Keratinocyte (primary cell): ENCODE measurements at regions not wholly inside any gene's neighbourhood (a gene's known extent, or its start where the extent isn't known, plus 50 kb on each side); places are given as distances from the start of the nearest gene placed in this dataset.
A peak's percentile ranks its signal among the peaks of the same experiment; 100 is the strongest.

ENCODE experiments used
- CTCF ChIP-seq, 3 experiments: IDR thresholded peaks in 1 of 3; conservative IDR thresholded peaks in 1 of 3; optimal IDR thresholded peaks in 1 of 3; 2 replicates in 2 of 3; 3 replicates in 1 of 3; pipeline versions ENCODE3 to v1.5.1; 2011; ENCODE audit warnings: low read length in 3 of 3, mild to moderate bottlenecking in 3 of 3, moderate library complexity in 2 of 3, control low read depth in 1 of 3, inconsistent platforms in 1 of 3; ENCODE audit not compliant: insufficient read depth in 2 of 3; ENCODE audit errors: extremely low read depth in 1 of 3
- EZH2 ChIP-seq: IDR thresholded peaks from one replicate; pipeline ENCODE4 v1.6.1; 2012; ENCODE audit warnings: inconsistent platforms, mild to moderate bottlenecking, low read length, moderate library complexity

GRCh38 chr10:29841724-29842649 lies 207.2 kb upstream of the SVIL start:
- TF ChIP-seq CTCF (optimal IDR thresholded peaks at IDR 0.05 in 1 of 3, IDR thresholded peaks at IDR 0.05 in 1 of 3, conservative IDR thresholded peaks at IDR 0.05 in 1 of 3; ENCODE audit: extremely low read depth in 1 of 3, insufficient read depth in 2 of 3, low read length in 3 of 3) (peak in 1 of 3 experiments; percentile 19), EZH2 (no peak)
